Caco-2 (cell line): ENCODE measurements at regions not wholly inside any gene's neighbourhood (a gene's known extent, or its start where the extent isn't known, plus 50 kb on each side); places are given as distances from the start of the nearest gene placed in this dataset.

Experiments used
- BruUV-seq: library from RNA; stranded (reverse); fragments of 400-500 nt; replicated peaks from 2 replicates; lab custom pipeline; 2021; lab: Mats Ljungman, UMichigan
- CTCF ChIA-PET: fragments of 300-600 bp; sonication (Branson Sonifier 250); formaldehyde crosslinking; loops from one replicate; lab custom pipeline; 2022; ENCODE audit warnings: antibody characterized with exemption; lab: Charles Lee
- POLR2A ChIA-PET: fragments of 300-600 bp; sonication (Branson Sonifier 250); formaldehyde crosslinking; loops from one replicate; lab custom pipeline; 2022; ENCODE audit warnings: antibody characterized with exemption; lab: Charles Lee
- DNase-seq, 2 experiments: peaks; one replicate each; pipeline versions ENCODE4 v3.0.0 to v3.0.0-alpha.2; 2020 to 2022
- H3K27me3 ChIP-seq: replicated peaks from 2 replicates; pipeline ENCODE4 v1.6.0; 2011; ENCODE audit warnings: low read length; ENCODE audit not compliant: control insufficient read depth, insufficient read depth
- H3K36me3 ChIP-seq: 2 replicates; pipeline ENCODE4 v1.5.1; 2011; ENCODE audit warnings: low read length; ENCODE audit not compliant: control insufficient read depth, insufficient read depth
- H3K4me1 ChIP-seq: fragments of 250-450 bp; sonication (Bioruptor Pico); 2 replicates; pipeline ENCODE4 v1.5.1; 2020; ENCODE audit warnings: mild to moderate bottlenecking
- H3K4me3 ChIP-seq: 2 replicates; pipeline ENCODE4 v1.5.1; 2011; ENCODE audit warnings: low read depth, mild to moderate bottlenecking, control low read depth, low read length
- H3K9me3 ChIP-seq: fragments of 250-450 bp; sonication (Bioruptor Pico); 2 replicates; pipeline ENCODE4 v1.5.1; 2020; ENCODE audit warnings: mild to moderate bottlenecking, moderate library complexity
- H3K27ac Mint-ChIP-seq: one replicate; pipeline ENCODE4 v1.8.0; 2022; ENCODE audit warnings: mixed read lengths; ENCODE audit not compliant: unreplicated experiment
- H3K27me3 Mint-ChIP-seq: one replicate; pipeline ENCODE4 v1.8.0; 2022; ENCODE audit warnings: mixed read lengths; ENCODE audit not compliant: insufficient read depth, unreplicated experiment
- H3K36me3 Mint-ChIP-seq: one replicate; pipeline ENCODE4 v1.8.0; 2022; ENCODE audit warnings: mild to moderate bottlenecking, mixed read lengths; ENCODE audit not compliant: insufficient read depth, unreplicated experiment
- H3K4me1 Mint-ChIP-seq: one replicate; pipeline ENCODE4 v1.8.0; 2022; ENCODE audit warnings: low read depth, mixed read lengths; ENCODE audit not compliant: unreplicated experiment
- H3K4me3 Mint-ChIP-seq: one replicate; pipeline ENCODE4 v1.8.0; 2022; ENCODE audit warnings: mild to moderate bottlenecking, moderate library complexity, mixed read lengths; ENCODE audit not compliant: unreplicated experiment
- H3K9me3 Mint-ChIP-seq: one replicate; pipeline ENCODE4 v1.8.0; 2022; ENCODE audit warnings: mixed read lengths; ENCODE audit not compliant: unreplicated experiment
- intact Hi-C: fragments of 100-400 bp; cut with micrococcal nuclease; formaldehyde crosslinking; loops from one replicate; pipeline ENCODE4 v1.10.0; 2022; ENCODE audit not compliant: unreplicated experiment
- TF ChIP-seq, protein P1 (sequence below), 2 experiments: fragments of 200-600 bp in 1 of 2; IDR thresholded peaks; 1 replicate in 1 of 2; 2 replicates in 1 of 2; pipeline versions ENCODE4 v1.5.1 to v1.8.0; 2011 to 2022; ENCODE audit warnings: antibody characterized with exemption in 1 of 2, control low read depth in 1 of 2, inconsistent platforms in 1 of 2, low read depth in 1 of 2, low read length in 1 of 2, mild to moderate bottlenecking in 1 of 2, moderate library complexity in 1 of 2; ENCODE audit not compliant: insufficient read depth in 1 of 2, severe bottlenecking in 1 of 2, unreplicated experiment in 1 of 2

GRCh38 chrX:79231662-79232061 is 87.2 kb downstream of the GPR174 start:
- H3K4me1 ChIP-seq, result no peaks in the 10 kb centered on the region
- no peaks in the 10 kb centered on the region for H3K9me3 ChIP-seq
- no TSS peak for BruUV-seq
- TF ChIP-seq, protein P1, sequence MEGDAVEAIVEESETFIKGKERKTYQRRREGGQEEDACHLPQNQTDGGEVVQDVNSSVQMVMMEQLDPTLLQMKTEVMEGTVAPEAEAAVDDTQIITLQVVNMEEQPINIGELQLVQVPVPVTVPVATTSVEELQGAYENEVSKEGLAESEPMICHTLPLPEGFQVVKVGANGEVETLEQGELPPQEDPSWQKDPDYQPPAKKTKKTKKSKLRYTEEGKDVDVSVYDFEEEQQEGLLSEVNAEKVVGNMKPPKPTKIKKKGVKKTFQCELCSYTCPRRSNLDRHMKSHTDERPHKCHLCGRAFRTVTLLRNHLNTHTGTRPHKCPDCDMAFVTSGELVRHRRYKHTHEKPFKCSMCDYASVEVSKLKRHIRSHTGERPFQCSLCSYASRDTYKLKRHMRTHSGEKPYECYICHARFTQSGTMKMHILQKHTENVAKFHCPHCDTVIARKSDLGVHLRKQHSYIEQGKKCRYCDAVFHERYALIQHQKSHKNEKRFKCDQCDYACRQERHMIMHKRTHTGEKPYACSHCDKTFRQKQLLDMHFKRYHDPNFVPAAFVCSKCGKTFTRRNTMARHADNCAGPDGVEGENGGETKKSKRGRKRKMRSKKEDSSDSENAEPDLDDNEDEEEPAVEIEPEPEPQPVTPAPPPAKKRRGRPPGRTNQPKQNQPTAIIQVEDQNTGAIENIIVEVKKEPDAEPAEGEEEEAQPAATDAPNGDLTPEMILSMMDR (IDR thresholded peaks at IDR 0.05; ENCODE audit: insufficient read depth in 1 of 2, low read depth in 1 of 2, low read length in 1 of 2, severe bottlenecking in 1 of 2, unreplicated experiment in 1 of 2), result no peak
- no peak overlapping the region for H3K4me3 Mint-ChIP-seq
- no peaks in the 10 kb centered on the region for H3K36me3 ChIP-seq
- CTCF ChIA-PET, result no interaction called here
- H3K27me3 Mint-ChIP-seq, result no peaks in the 10 kb centered on the region
- DNase-seq, result no peak
- no peaks in the 10 kb centered on the region for H3K36me3 Mint-ChIP-seq
- POLR2A ChIA-PET, result no interaction called here
- H3K27ac Mint-ChIP-seq, result no peak overlapping the region
- H3K4me3 ChIP-seq, result no peak overlapping the region
- no peaks in the 10 kb centered on the region for H3K4me1 Mint-ChIP-seq
- H3K27me3 ChIP-seq, result no peaks in the 10 kb centered on the region
- H3K9me3 Mint-ChIP-seq, result no peaks in the 10 kb centered on the region
- intact Hi-C loops, result no loop called here
